SIG-M5 treated with dmso at 0.1 percent for 504 hours (cell line): ENCODE measurements at regions not wholly inside any gene's neighbourhood (a gene's known extent, or its start where the extent isn't known, plus 50 kb on each side); places are given as distances from the start of the nearest gene placed in this dataset.

Experiments used
- DNase-seq: peaks from one replicate; lab custom pipeline; 2025; ENCODE audit not compliant: unreplicated experiment; lab: John Stamatoyannopoulos, UW

DNA sequence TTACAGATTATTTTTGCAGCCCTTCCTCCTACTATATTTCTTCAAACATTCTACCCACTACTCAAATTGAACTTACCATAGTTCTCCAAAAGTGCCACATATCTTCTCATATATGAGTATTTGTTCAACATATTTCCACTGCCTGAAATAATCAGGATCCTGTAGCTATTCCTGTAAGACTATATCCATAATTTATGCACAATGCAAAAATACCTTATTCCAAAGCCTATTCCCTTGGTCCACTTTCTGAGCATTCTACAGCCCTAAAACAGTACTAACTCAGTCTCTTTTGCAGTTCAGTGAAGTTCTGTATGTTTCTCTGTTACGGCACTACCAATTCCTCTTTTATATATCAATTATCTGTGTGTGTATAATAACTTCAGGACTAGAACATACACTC is 1283.7 kb upstream of the ADGRL2 start:
- DNase-seq, result no peak

DNA sequence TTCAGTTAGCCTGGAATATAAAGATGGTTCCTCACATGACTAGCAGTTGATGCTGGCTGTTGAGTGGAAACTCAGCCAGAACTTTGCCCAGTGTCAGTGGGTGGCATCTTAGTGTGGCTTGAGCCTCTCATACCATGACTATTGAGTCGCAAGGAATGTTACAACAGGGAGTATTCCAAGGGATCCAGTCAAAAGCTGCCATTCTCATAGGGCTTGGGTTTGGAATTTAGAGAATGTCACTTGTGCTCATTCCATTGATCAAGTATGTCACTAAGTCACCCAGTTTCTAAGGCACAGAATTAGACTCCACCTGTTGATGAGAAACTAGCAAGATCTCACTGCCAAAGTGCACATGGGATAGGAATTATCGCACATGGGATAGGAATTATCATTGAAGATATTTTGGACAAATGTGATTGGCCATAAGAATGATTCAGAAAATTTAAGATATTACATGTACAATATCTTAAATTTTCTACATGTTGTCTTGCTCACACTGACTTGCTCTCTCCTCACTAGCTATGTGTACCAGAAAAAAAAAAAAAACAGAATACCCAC is 1290.7 kb upstream of the ADGRL2 start:
- DNase-seq, result no peak

DNA sequence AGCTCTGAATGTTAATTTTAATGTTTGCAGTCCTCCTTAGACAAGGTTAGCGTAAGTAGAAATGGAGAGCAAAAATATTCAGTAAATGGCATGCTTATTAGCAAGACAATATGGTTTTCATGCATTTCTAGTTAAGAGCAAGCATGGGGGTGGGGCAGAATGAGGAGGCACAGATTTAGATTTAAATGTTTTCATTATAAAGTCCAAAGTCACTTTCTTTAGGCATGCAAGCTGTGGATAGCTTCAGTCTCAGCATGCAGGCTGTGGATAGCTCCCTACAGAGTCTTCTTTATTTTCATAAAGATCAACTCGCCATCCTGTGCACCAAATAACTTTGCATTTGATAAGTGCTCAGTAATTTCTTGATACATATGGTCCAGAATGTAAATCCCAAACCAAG is 1294.5 kb upstream of the ADGRL2 start:
- DNase-seq, result no peak

DNA sequence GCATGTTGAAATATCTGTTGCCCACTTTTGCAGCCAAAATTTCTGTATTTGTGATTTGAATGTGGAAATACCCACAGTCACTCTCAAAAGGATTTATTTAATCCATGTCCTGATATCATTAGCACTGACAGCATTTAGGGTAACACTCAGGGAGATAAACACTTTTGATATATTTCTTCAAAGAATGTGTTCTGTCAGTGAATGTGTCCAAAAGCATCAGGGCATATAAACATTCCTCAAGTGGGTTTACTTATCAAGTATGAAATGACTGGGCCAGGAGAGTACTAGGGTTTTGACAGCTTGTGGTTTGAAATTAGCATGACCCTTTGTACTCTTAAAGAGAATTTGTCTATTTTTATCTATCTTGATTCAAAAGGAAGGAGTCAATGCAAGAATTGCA is 1302.1 kb upstream of the ADGRL2 start:
- no peak for DNase-seq

DNA sequence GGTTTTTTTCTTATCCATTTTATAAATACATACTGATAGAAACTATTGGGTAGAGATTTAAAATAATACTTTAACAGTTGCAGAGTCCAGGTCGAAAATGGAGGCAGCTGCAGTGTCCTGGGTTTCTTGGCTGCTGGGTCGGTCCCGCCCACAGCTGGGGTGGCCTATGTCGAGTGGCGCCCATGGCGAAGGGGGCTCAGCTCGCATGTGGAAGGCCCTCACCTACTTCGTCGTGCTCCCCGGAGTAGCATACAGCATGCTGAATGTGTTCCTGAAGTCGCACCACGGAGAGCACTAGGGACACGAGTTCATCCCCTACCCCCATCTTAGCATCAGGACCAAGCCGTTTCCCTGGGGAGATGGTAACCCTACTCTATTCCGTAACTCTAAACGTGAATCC is 1304.9 kb upstream of the ADGRL2 start:
- DNase-seq, result no peak

DNA sequence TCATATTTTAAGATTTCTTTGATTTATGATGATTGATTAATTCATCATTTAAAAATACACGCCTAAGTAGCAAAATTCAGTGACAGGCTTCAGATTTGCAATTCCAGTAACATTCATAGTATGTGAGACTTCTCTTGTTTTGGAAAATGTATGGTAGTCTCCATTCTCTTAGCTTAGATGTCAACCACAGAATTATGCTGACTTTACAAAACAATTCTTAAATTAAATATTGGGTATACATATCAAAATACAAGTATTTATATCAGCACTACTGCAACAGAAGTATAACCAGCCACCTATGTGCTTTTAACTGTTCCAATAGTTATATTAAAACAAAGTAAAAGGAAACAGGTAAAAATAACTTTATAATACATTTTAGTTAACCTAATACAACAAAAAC is 1328.6 kb upstream of the ADGRL2 start:
- DNase-seq, result no peak

DNA sequence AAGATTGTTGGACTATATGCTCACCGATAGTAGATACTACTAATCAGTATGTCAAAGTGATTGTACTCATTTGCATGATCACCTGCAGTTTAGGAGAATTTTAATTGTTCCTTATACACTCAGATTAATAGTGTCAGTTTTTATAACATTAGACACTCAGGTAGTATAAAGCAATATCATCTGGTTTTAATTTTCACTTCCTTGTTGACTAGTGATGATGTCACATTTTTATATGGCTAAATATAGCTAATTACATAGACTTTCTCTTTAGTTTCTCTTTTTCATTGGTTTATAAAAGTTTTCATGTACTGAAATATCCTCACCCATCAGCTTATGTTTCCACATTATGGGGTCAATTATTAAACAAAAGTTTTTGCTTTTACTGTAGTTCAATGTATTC is 1332.4 kb upstream of the ADGRL2 start:
- DNase-seq, result no peak

DNA sequence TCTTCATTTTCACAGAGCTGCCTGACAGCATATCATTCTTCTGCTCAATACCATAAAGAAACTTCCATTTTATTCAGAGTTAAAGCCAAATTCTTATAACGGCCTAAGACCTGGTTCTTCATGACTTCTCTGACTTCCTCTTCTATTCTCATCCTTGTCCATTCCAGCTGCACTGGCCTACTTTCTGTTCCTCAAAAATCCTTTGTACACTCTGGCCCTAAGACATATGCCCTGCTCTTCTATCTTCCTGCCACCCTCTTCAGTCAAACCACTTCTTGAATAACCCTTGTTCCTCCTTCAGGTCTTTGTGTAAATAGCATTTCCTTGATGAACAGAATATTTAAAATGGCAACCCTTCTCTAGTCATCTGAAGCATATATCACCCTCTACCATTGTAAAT is 1338.7 kb upstream of the ADGRL2 start:
- peak; percentile 58 for DNase-seq

DNA sequence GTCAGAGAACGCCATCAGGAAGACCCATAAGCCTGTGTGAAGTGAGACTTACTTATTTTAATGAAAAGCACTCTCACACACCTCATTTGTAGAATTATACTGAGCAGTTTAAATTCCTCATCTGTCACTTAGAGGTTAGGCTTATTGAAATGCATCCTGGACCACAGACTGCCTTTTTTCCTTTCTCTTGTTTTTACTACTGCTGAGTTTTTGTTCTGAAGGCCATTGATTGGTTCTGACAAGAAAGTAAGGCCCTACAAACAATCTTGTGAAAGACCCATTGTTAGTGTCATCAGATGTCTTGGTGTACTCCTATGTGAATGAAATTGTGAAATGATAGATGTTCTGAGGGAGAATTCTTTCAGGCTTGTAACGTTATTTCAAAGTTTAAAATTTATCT is 1343.3 kb upstream of the ADGRL2 start:
- DNase-seq, result no peak

DNA sequence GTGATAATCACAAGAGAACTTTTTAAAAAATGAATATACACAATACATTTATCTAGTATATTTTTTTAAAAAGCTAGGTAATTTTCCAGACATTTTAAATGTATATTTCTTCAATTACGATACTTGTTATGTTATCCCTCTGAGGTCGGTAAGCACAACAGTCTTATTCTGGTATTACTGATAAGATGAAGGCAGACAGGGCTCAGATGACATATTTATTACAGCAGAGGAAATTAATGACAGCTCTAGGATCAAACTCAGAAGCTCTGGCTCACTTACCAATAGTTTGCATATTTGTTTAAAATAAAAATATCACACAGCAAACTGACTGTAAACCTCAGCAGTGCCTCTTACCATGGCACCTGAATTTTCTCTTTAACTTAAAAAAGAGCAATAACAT is 1347.0 kb upstream of the ADGRL2 start:
- DNase-seq, result no peak

DNA sequence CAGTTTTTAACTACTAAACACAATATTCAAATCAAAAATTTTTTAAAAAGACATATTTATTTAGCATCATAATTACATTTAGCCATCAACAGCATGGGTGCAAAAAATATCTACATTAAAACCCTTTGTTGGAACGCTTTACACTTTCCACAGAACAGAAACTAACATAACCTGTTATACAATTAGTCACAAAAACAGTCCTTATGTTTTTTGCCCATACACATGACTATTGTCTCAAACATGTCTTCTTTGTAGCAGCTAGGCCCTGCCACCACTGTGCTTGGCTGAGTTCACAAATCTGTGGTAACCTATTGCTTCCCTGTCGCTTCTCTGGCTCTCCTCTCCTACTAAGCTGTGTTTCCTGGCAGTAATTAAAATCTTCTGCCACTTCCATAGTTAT is 1350.0 kb upstream of the ADGRL2 start:
- DNase-seq, result no peak

DNA sequence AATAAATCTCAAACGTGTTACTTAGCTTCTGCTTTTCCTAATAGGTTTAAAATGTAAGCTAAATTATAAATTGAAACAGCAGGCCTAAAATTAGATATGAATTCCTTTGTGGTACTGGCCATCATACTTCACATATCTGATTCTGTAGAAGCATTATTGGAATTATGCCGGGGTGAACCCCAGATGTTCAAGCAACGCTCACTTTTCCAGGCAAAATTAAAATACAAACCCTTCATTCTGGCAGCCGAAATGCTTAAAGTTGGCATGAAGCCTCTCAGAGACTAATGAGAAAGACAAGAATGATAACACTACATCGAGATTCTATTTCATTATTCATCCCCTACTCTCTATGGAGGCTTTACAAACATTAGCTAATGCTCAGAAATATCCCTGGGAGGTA is 1352.7 kb upstream of the ADGRL2 start:
- DNase-seq, result no peak

DNA sequence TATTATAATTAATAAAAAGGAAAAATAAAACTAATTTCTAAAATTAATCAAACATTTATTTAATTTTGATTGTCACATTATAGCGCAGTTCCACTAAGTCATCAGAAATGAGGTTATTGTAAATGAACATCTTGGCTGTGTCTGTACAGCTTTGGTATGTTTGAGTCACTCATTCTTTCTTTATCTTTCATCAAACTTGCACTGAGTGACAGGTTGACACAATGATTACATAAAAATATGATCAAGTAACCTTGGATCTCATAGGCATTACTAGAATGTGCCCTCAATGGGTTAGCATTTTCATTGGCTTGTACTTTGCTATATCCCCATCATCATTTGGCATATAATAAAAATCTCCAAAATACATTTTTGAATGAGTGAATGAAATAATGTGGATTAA is 1353.2 kb upstream of the ADGRL2 start:
- no peak for DNase-seq

DNA sequence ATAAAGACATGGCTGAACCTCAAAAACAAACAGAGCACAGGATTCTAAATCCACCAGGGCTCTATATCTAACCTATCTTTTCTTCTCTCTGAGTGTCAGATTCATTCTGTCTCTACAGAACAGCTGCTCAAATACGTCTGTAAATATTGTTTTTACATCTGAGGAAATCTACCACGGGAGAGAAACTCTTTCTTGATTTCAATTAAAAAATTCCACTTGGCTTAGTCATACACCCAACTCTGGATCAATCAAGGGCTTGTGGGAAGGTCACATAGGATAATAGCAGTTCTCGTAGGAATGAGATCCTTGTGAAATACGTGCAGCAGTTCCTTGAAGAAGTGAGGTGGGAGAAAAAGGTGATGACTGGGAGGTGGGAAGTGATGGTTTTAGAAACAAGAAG is 1355.7 kb upstream of the ADGRL2 start:
- no peak for DNase-seq

DNA sequence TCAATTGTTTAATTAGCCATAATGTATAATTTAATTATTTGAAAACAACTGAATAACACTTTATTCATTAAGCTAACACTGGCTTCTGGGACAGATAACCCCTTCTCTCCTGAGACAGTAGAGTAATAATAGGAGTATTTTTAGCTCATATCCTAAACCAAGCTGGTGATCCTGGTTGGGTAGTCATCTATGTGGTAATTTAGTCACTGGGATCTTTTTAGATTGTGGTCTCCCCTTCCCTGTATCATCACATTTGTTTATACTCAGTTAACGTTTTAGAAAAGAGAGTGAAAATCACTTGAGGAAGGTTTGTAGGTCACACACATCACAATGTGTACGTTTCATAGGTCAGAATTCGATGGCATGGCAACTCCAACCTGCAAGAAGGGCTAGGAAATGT is 1356.6 kb upstream of the ADGRL2 start:
- no peak for DNase-seq

DNA sequence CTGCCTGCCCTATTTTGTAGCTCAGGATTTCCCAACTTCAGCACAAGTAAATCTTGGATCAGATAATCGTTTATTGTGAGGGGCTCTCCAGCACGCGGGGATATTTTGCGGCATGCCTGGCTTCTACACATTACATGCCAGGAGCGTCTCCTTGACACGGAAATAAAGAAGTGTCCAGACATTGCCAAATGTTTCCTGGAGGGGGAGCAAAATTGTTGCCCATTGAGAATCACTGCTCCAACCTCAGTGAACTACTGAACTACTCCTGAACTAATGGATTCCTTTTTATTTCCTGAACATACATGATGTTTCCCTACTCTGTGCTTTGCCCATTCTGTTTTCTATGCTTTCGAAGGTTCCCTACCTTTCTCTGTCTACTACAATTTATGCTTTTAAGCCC is 1359.1 kb upstream of the ADGRL2 start:
- no peak for DNase-seq

DNA sequence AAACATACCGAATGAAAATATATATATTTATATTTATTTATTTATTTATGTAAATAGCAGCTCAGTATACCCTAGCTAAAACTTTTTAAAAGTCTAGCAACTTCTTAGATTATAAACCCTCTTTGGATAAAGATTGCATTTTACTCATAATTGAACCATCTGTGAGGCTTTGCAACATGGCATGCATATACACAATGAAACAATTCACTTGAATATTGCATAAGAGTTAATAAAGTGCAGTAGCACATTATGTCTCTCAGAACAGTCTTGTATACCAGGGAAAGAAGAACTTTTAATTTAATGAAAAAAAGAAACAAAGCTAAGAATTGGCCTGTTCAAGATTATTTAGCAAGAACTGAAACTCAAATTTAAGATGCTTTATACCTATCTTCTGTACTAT is 1363.9 kb upstream of the ADGRL2 start:
- DNase-seq, result no peak

DNA sequence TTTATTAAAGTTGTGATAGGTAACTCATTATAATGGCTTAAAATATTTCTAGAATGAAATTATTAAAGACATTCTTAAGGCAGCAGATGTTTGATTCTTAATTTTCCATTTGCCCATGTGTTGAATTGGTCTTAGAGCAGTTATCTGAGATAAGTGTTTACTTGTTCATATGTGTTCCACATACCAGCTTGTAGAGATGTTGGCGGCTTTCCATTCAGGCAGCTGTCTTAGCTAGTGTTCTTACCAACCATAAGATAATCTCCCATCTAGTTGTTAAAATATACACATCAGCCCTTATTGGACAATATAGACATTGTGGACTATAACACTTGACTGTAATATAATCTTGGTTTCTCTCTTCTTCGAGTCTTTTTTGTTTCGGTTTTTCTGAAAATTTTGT is 1372.9 kb upstream of the ADGRL2 start:
- DNase-seq, result no peak

DNA sequence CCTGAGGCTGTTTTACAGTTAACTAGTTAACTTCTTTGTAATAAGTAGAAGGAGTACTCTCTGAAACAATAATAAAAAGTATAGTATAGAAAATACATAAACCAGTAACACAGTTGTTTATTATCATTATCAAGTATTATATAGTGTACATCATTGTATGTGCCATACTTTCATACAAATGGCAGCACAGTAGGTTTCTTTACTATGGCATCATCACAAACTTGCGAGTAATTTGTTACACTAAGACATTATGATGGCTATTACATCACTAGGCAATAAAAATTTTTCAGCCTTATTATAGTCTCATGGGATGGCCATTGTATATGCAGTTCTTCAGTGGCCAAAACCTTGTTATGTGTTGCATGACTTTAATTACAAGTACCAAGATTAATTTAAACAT is 1376.5 kb upstream of the ADGRL2 start:
- no peak for DNase-seq

DNA sequence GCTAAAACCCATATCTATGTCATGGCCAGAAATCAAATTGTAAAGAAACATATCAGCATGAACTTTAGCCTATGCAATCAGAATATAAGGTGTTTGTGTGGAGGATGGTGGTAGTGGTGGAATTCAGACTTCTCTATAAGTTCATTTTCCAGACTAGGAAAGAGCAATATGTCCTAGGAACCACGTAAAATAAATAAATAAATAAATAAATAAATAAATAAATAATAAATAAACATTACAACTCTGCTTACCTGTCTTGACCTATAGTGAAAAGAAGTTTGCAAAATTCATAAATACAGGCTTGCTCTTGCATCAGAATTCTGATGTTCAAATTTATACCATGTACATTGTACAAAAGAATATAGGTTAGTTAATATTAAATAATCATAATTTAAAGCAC is 1382.6 kb upstream of the ADGRL2 start:
- no peak for DNase-seq

DNA sequence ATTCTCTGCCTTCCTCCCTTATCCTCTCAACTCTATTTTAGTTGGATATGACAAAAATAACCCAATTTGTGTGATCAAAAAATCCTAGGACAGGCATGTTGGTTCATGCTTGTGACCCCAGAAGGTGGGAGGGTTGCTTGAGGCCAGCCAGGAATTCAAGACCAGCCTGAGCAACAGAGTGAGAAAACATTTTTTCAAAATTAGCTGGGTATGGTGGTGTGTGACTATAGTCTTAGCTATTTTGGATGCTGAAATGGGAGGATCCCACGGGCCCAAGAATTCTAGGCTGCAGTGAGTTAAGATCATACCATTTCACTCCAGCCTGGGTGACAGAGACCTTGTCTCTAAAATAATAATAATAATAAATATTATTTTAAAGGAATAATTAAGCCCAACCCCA is 1383.1 kb upstream of the ADGRL2 start:
- DNase-seq, result no peak

DNA sequence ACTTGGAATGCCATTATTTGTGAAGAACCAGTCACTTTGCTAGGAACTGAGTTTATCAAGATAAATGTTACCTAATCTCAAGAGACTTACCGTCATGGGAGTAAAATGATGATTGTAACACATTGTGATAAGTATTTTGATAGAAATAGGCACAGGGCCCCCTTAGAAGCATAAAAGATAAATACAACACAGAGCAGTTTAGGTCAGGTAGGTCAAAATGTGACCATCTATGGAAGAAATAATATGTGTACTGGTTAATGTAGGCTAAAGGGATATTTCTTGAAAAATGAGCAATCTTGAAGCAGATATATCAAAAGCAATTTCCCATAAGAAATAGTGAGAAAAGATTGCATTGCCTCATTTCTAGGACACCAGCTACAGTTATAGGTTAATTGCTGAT is 1386.8 kb upstream of the ADGRL2 start:
- DNase-seq, result no peak

DNA sequence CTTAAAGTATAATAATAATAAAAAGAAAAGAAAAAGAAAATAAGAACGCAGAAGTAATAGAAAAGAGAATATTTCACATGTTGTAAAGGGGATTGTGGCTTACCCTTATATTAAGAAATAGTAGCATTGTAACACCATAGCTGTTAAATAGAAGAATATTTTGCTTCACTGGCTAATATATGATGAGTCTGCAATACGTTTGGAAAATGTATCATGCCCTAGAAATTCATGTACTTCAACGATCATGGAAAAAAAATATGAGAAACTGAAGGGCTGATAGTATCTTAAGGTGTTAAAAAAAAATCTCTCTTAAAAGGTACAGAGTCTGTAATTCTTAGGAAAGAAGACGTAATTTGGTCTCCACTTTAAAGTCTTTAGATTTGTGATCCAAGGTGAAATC is 1390.5 kb upstream of the ADGRL2 start:
- no peak for DNase-seq

DNA sequence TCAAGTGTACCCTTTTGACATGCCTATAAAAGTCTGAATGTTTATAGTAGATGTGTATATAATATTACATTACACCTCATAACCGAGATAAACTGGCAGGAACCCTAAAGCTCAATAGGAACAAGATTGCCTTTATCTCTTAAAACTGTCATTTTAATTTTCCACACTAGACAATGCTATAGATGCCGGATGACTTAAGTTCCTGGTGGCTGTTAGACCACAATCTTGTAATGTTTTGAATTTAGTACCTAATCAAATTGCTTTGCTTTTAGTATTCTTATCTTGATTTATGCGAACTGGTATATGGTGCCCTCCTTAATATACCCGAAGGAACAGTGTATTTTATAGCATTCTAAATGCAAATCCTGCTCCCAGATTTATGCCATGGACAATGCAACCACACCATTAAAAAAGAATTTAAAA is 1397.0 kb upstream of the ADGRL4 start:
- DNase-seq, result no peak
